Right lobe of liver (tissue), 6 donors: ENCODE measurements at regions not wholly inside any gene's neighbourhood (a gene's known extent, or its start where the extent isn't known, plus 50 kb on each side); places are given as distances from the start of the nearest gene placed in this dataset.

Experiments
- ATAC-seq, 4 donors: fragments of 200-7000 bp; cut with Tn5 transposase; one replicate each; pipeline ENCODE4 v1.9.1; 2020; ENCODE audit warnings: mild to moderate bottlenecking in 4 of 4, moderate library complexity in 4 of 4
- DNase-seq, 3 donors: peaks; one replicate each; pipeline ENCODE4 v3.0.0-alpha.2; 2020
- H3K27ac ChIP-seq, 3 donors: fragments of 200-600 bp; one replicate each; pipeline ENCODE4 v1.8.0; 2022
- H3K27me3 ChIP-seq, 2 donors: fragments of 200-600 bp; one replicate each; pipeline ENCODE4 v1.8.0; 2022
- H3K36me3 ChIP-seq, 4 donors: fragments of 200-600 bp; sonication (generic) in 1 of 4; one replicate each; pipeline versions ENCODE4 v1.5.1 to v1.8.0; 2017 to 2022; ENCODE audit warnings: control low read depth in 1 of 4
- H3K4me1 ChIP-seq, 4 donors: fragments of 200-600 bp; sonication (generic) in 1 of 4; one replicate each; pipeline versions ENCODE4 v1.5.1 to v1.8.0; 2017 to 2022; ENCODE audit warnings: control low read depth in 1 of 4
- H3K4me3 ChIP-seq, 3 donors: fragments of 200-600 bp; one replicate each; pipeline ENCODE4 v1.8.0; 2022
- H3K9me3 ChIP-seq, 4 donors: fragments of 200-600 bp; sonication (generic) in 1 of 4; one replicate each; pipeline versions ENCODE4 v1.5.1 to v1.8.0; 2017 to 2022; ENCODE audit warnings: control low read depth in 1 of 4
- POLR2A ChIP-seq: fragments of 450-650 bp; IDR thresholded peaks from one replicate; pipeline ENCODE4 v1.6.1; 2017; ENCODE audit warnings: antibody characterized with exemption, mild to moderate bottlenecking
- WGBS: methylation state at CpG from one replicate; pipeline ENCODE4 v1.1.6; 2018; ENCODE audit warnings: low coverage, low lambda C conversion rate; ENCODE audit not compliant: insufficient coverage; ENCODE audit errors: missing lambda C conversion rate; 5-methylcytosine and 5-hydroxymethylcytosine counted together
- intact Hi-C, 2 donors: fragments of 100-400 bp; cut with DNase I; formaldehyde crosslinking; loops; one replicate each; pipeline versions ENCODE4 v1.11.2 to v1.14.1; 2022
- TF ChIP-seq, protein P1 (sequence below), 4 donors: fragments of 200-600 bp in 3 of 4; fragments of 450-650 bp in 1 of 4; IDR thresholded peaks; one replicate each; pipeline versions ENCODE4 v1.5.1 to v1.8.0; 2016 to 2022; ENCODE audit warnings: antibody characterized with exemption in 4 of 4, mild to moderate bottlenecking in 2 of 4
- donor health status: DM: no; HTN: yes; CAD: no.
- donor health status: DM: no; HTN: no; CAD: no.
- donor health status: DM: no; HTN: no; CAD: no.
- donor health status: DM: no; HTN: yes; CAD: no.
- donor health status: DM: no; HTN: yes; CAD: no.

- Histone ChIP-seq H3K4me1 (no peaks in the 10 kb centered on the region), H3K4me3 (no peak overlapping the region), H3K36me3 (no peaks in the 10 kb centered on the region), H3K9me3 (no peaks in the 10 kb centered on the region), H3K27ac (no peak overlapping the region), H3K27me3 (no peaks in the 10 kb centered on the region)
- ATAC-seq (no peak), DNase-seq (no peak)
- no peak for TF ChIP-seq POLR2A
- TF ChIP-seq, protein P1, sequence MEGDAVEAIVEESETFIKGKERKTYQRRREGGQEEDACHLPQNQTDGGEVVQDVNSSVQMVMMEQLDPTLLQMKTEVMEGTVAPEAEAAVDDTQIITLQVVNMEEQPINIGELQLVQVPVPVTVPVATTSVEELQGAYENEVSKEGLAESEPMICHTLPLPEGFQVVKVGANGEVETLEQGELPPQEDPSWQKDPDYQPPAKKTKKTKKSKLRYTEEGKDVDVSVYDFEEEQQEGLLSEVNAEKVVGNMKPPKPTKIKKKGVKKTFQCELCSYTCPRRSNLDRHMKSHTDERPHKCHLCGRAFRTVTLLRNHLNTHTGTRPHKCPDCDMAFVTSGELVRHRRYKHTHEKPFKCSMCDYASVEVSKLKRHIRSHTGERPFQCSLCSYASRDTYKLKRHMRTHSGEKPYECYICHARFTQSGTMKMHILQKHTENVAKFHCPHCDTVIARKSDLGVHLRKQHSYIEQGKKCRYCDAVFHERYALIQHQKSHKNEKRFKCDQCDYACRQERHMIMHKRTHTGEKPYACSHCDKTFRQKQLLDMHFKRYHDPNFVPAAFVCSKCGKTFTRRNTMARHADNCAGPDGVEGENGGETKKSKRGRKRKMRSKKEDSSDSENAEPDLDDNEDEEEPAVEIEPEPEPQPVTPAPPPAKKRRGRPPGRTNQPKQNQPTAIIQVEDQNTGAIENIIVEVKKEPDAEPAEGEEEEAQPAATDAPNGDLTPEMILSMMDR (IDR thresholded peaks at IDR 0.05), result no peak
- 83% methylated on average over 8 of the region's 8 CpGs for WGBS
- intact Hi-C loops, result no loop called here
These were observed 58.0 kb downstream of the C11orf91 start for GRCh38 chr11:33642461-33643166.

GRCh38 chr11:33640730-33641371 lies 59.8 kb downstream of the C11orf91 start:
- Histone ChIP-seq H3K27me3 (no peaks in the 10 kb centered on the region), H3K9me3 (no peaks in the 10 kb centered on the region), H3K4me3 (no peak overlapping the region), H3K27ac (no peak overlapping the region), H3K4me1 (no peaks in the 10 kb centered on the region), H3K36me3 (no peaks in the 10 kb centered on the region)
- 40% methylated on average over 8 of the region's 8 CpGs for WGBS
- intact Hi-C loops, result no loop called here
- TF ChIP-seq, protein P1 (IDR thresholded peaks at IDR 0.05), result no peak
- TF ChIP-seq POLR2A, result no peak
- DNase-seq, result no peak
- ATAC-seq, result no peak

DNA sequence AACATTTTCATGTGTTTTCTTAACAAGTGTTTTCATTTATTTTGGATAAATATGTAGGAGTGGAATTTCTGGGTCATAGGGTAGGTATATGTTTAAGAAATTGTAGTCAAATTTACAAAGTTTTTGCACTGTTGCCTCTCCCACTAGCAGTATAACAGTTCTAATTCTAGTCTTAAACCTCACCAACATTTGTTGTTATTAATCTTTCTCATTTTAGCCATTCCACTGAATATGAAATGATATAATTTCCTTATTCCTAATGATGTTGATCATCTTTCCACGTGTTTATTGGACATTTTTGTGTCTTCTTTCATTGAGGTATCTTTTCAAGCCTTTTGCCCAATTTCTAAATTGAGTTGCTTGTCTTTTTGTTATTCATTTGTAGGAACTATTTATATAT lies 62.0 kb downstream of the C11orf91 start:
- no peak for DNase-seq
- intact Hi-C loops, result no loop called here
- no peaks in the 10 kb centered on the region for H3K9me3 ChIP-seq
- no peak overlapping the region for H3K27ac ChIP-seq
- no peaks in the 10 kb centered on the region for H3K4me1 ChIP-seq
- ATAC-seq, result no peak
- H3K27me3 ChIP-seq, result no peaks in the 10 kb centered on the region
- WGBS, result 4% methylated on average over 1 of the region's 1 CpG
- no peak for TF ChIP-seq POLR2A
- TF ChIP-seq, protein P1 (IDR thresholded peaks at IDR 0.05), result no peak
- no peaks in the 10 kb centered on the region for H3K36me3 ChIP-seq
- no peak overlapping the region for H3K4me3 ChIP-seq

DNA sequence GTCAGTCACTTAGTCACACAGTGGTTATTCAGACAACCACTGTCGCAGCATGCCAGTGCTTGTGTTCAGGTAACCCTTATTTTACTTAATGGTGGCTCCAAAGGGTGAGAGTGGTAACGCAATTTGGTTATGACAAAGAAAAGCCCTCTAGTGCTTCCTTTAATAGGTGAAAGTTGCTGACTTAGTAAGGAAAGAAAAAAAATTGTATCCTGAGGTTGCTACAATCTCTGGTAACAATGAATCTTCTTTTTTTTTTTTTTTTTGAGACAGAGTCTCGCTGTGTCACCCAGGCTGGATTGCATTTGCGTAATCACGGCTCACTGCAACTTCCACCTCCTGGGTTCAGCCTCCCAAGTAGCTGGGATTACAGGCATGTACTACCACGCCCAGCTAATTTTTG lies 64.5 kb downstream of the C11orf91 start:
- no peak overlapping the region for H3K4me3 ChIP-seq
- intact Hi-C loops, result no loop called here
- H3K36me3 ChIP-seq, result no peaks in the 10 kb centered on the region
- no peaks in the 10 kb centered on the region for H3K27me3 ChIP-seq
- ATAC-seq, result no peak
- H3K9me3 ChIP-seq, result no peaks in the 10 kb centered on the region
- no peak for DNase-seq
- 61% methylated on average over 6 of the region's 6 CpGs for WGBS
- TF ChIP-seq POLR2A, result no peak
- TF ChIP-seq, protein P1 (IDR thresholded peaks at IDR 0.05), result no peak
- no peaks in the 10 kb centered on the region for H3K4me1 ChIP-seq
- no peak overlapping the region for H3K27ac ChIP-seq
